Natural killer cell (primary cell): ENCODE measurements at regions not wholly inside any gene's neighbourhood (a gene's known extent, or its start where the extent isn't known, plus 50 kb on each side); places are given as distances from the start of the nearest gene placed in this dataset.

Experiments used
- ATAC-seq, 3 donors: fragments of 150-1000 bp in 2 of 3; fragments of 200-7000 bp in 1 of 3; cut with Tn5 transposase; 1 replicate in 1 of 3; 2 replicates in 2 of 3; pipeline ENCODE4 v1.10.0; 2021; ENCODE audit warnings: mild to moderate bottlenecking in 2 of 3, moderate library complexity in 2 of 3
- DNase-seq, 2 donors: peaks; one replicate each; pipeline versions ENCODE4 v3.0.0 to v3.0.0-alpha.2; 2013 to 2021; ENCODE audit warnings: mixed read lengths in 1 of 2
- H3K27ac ChIP-seq: one replicate; pipeline ENCODE4 v1.5.1; 2013; ENCODE audit warnings: mild to moderate bottlenecking, low read length
- H3K27me3 ChIP-seq: one replicate; pipeline ENCODE4 v1.6.1; 2013; ENCODE audit warnings: low read length; ENCODE audit not compliant: control insufficient read depth, insufficient read depth
- H3K36me3 ChIP-seq: one replicate; pipeline ENCODE4 v1.6.1; 2013; ENCODE audit warnings: low read length; ENCODE audit not compliant: control insufficient read depth, insufficient read depth
- H3K4me1 ChIP-seq: one replicate; pipeline ENCODE4 v1.6.1; 2013; ENCODE audit warnings: low read length; ENCODE audit not compliant: control insufficient read depth, insufficient read depth
- H3K4me3 ChIP-seq: one replicate; pipeline ENCODE4 v1.5.1; 2013; ENCODE audit warnings: low read length
- H3K9me3 ChIP-seq: one replicate; pipeline ENCODE4 v1.6.1; 2013; ENCODE audit warnings: low read length; ENCODE audit not compliant: control insufficient read depth, insufficient read depth
- H3K27ac Mint-ChIP-seq, 2 donors: one replicate each; pipeline ENCODE4 v1.8.0; 2022; ENCODE audit warnings: mild to moderate bottlenecking in 2 of 2, mixed read lengths in 2 of 2, moderate library complexity in 1 of 2
- H3K27me3 Mint-ChIP-seq, 2 donors: one replicate each; pipeline ENCODE4 v1.8.0; 2022; ENCODE audit warnings: low read depth in 2 of 2, mixed read lengths in 2 of 2
- H3K36me3 Mint-ChIP-seq: one replicate; pipeline ENCODE4 v1.8.0; 2022; ENCODE audit warnings: mixed read lengths
- H3K4me1 Mint-ChIP-seq, 2 donors: one replicate each; pipeline ENCODE4 v1.8.0; 2022; ENCODE audit warnings: mixed read lengths in 2 of 2
- H3K4me3 Mint-ChIP-seq: one replicate; pipeline ENCODE4 v1.8.0; 2022; ENCODE audit warnings: mild to moderate bottlenecking, moderate library complexity, mixed read lengths
- H3K9me3 Mint-ChIP-seq, 2 donors: one replicate each; pipeline ENCODE4 v1.8.0; 2022; ENCODE audit warnings: mixed read lengths in 2 of 2
- WGBS: methylation state at CpG from one replicate; pipeline ENCODE4 v1.1.7; 2013; ENCODE audit warnings: missing lambda C conversion rate; ENCODE audit not compliant: insufficient coverage; 5-methylcytosine and 5-hydroxymethylcytosine counted together
- intact Hi-C: fragments of 100-400 bp; cut with micrococcal nuclease; formaldehyde crosslinking; loops from one replicate; pipeline ENCODE4 v1.14.2; 2022
- TF ChIP-seq, protein P1 (sequence below): fragments of 200-600 bp; IDR thresholded peaks from one replicate; pipeline ENCODE4 v1.8.0; 2022; ENCODE audit warnings: antibody characterized with exemption

DNA sequence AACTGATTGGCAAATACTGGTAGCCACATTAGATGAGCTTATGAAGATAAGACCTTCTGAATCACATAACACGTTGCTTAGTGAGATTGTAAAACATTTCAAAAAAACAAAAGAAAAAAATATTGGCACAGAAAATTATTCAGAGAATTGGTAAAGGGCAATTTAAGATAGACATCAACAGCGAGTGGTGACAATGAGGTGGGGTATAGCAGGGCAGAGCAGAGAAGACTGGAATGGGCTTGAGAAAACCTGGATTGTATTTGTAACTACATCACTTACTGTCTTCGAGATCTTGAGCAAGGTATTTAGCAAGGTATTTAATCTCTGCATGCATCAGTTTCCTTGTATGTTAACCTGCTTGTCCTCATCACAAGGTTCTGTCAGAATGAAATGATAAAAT lies 313.0 kb upstream of the MEIS1 start:
- TF ChIP-seq, protein P1, sequence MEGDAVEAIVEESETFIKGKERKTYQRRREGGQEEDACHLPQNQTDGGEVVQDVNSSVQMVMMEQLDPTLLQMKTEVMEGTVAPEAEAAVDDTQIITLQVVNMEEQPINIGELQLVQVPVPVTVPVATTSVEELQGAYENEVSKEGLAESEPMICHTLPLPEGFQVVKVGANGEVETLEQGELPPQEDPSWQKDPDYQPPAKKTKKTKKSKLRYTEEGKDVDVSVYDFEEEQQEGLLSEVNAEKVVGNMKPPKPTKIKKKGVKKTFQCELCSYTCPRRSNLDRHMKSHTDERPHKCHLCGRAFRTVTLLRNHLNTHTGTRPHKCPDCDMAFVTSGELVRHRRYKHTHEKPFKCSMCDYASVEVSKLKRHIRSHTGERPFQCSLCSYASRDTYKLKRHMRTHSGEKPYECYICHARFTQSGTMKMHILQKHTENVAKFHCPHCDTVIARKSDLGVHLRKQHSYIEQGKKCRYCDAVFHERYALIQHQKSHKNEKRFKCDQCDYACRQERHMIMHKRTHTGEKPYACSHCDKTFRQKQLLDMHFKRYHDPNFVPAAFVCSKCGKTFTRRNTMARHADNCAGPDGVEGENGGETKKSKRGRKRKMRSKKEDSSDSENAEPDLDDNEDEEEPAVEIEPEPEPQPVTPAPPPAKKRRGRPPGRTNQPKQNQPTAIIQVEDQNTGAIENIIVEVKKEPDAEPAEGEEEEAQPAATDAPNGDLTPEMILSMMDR = no peak
- Histone ChIP-seq H3K27ac (no peak overlapping the region), H3K36me3 (no peaks in the 10 kb centered on the region), H3K9me3 (no peaks in the 10 kb centered on the region), H3K4me3 (no peak overlapping the region), H3K27me3 (no peaks in the 10 kb centered on the region), H3K4me1 (no peaks in the 10 kb centered on the region)
- WGBS = 78% methylated on average over 2 of the region's 3 CpGs
- Mint-ChIP-seq H3K4me3 (no peak overlapping the region), H3K9me3 (peaks cover 0 to 4% of the 10 kb centered on the region in 2 donors), H3K4me1 (no peaks in the 10 kb centered on the region), H3K27ac (no peak overlapping the region), H3K36me3 (no peaks in the 10 kb centered on the region), H3K27me3 (no peaks in the 10 kb centered on the region)
- DNase-seq = no peak
- intact Hi-C loops = no loop called here
- ATAC-seq = no peak

DNA sequence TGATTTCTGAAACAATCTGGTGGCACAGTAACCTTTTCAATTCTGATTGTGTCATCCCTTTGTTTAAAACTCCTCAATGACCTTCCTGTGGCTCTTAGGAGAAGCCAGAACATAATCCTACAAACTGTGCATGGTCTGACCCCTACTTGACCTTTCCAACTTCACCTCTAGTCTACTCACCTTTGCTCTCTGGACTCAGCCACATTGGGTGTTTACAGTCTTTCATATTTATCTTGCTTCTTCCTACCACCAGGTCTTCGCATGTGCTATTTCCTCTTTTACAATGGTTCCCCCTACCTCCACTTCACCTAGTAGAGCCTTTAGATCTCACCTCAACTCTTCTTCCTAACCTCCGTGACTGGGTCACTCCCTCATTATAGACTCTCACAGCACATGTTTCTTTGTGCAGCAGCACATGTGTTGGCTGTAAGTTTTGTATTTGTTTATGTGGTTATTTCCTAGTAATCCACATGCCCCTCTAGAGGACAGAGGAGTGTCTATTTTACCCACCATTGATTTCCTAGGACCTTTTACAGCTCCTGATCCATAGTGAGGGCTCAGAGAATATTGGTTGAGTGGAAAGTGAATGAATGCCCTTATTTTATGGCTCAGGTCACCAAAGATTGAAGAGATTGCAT lies 320.8 kb upstream of the MEIS1 start:
- Histone ChIP-seq H3K4me3 (no peak overlapping the region), H3K27ac (no peak overlapping the region), H3K27me3 (no peaks in the 10 kb centered on the region), H3K4me1 (no peaks in the 10 kb centered on the region), H3K36me3 (no peaks in the 10 kb centered on the region), H3K9me3 (no peaks in the 10 kb centered on the region)
- H3K36me3 Mint-ChIP-seq = no peaks in the 10 kb centered on the region
- WGBS = 93% methylated on average over 1 of the region's 2 CpGs
- no peak overlapping the region for H3K4me3 Mint-ChIP-seq
- H3K4me1 Mint-ChIP-seq = no peaks in the 10 kb centered on the region
- no peaks in the 10 kb centered on the region for H3K27me3 Mint-ChIP-seq
- H3K27ac Mint-ChIP-seq = no peak overlapping the region
- no peak for ATAC-seq
- intact Hi-C loops = no loop called here
- TF ChIP-seq, protein P1 = no peak
- H3K9me3 Mint-ChIP-seq = peaks cover 3 to 6% of the 10 kb centered on the region in 2 donors
- no peak for DNase-seq

DNA sequence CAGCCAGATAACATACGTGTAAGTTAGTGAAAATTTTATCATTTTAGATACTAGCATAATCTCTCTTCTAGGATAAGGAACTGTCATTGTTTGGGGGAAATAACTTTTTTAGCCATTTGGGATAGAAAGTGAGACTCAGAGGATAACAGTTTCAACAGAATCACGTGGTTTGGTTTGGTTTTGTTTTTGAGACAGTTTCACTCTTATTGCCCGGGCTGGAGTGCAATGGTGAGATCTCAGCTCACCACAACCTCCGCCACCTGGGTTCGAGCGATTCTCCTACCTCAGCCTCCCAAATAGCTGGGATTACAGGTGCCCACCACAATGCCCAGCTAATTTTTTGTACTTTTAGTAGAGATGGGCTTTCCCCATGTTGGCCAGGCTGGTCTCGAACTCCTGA lies 323.2 kb upstream of the MEIS1 start:
- Histone ChIP-seq H3K4me1 (no peaks in the 10 kb centered on the region), H3K36me3 (no peaks in the 10 kb centered on the region), H3K27me3 (no peaks in the 10 kb centered on the region), H3K4me3 (no peak overlapping the region), H3K9me3 (no peaks in the 10 kb centered on the region), H3K27ac (no peak overlapping the region)
- Mint-ChIP-seq H3K4me1 (no peaks in the 10 kb centered on the region), H3K36me3 (no peaks in the 10 kb centered on the region), H3K27ac (no peak overlapping the region), H3K4me3 (no peak overlapping the region), H3K9me3 (peaks cover 3 to 6% of the 10 kb centered on the region in 2 donors), H3K27me3 (no peaks in the 10 kb centered on the region)
- intact Hi-C loops = no loop called here
- DNase-seq (no peak), ATAC-seq (no peak)
- 71% methylated on average over 6 of the region's 7 CpGs for whole genome bisulfite sequencing
- TF ChIP-seq, protein P1 = no peak

DNA sequence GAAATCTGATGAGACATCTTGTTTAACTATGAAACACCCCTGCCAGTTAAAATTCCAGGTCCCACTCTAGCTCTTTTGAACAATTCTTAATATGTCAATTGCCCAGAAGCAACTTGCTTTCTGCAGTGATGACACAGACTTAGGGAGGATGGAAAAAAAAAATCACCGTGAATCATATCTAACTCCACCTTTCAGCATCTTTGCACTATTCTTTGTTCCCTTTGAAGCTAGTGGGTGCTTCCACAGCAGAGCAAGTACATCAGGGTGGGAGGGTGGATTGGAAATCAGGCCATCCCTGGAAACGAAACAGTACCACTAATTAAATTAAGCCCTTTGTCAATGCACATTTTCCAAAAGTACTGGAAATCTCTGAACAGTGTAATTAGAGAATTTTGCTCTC lies 324.3 kb upstream of the MEIS1 start:
- Mint-ChIP-seq H3K27ac (no peak overlapping the region), H3K36me3 (no peaks in the 10 kb centered on the region)
- no CpG with 5 or more reads among the region's 2 CpGs for WGBS

More for the DNA sequence above, 324.3 kb upstream of the MEIS1 start:
- H3K27me3 ChIP-seq = no peaks in the 10 kb centered on the region
- TF ChIP-seq, protein P1 = no peak
- H3K9me3 ChIP-seq = no peaks in the 10 kb centered on the region
- no peaks in the 10 kb centered on the region for H3K36me3 ChIP-seq
- no peak overlapping the region for H3K27ac ChIP-seq
- intact Hi-C loops = no loop called here
- DNase-seq (no peak), ATAC-seq (no peak)
- Mint-ChIP-seq H3K4me3 (no peak overlapping the region), H3K9me3 (peaks cover 3 to 6% of the 10 kb centered on the region in 2 donors), H3K27me3 (no peaks in the 10 kb centered on the region), H3K4me1 (no peaks in the 10 kb centered on the region)
- H3K4me3 ChIP-seq = no peak overlapping the region
- H3K4me1 ChIP-seq = no peaks in the 10 kb centered on the region
